GM18517 (cell line): ENCODE measurements at regions not wholly inside any gene's neighbourhood (a gene's known extent, or its start where the extent isn't known, plus 50 kb on each side); places are given as distances from the start of the nearest gene placed in this dataset.
"Not testable (repeated sequence)": the region's sequence is repeated elsewhere in the genome, so short reads cannot be mapped to it uniquely, and the experiment has no call there.

Source experiments
- ATAC-seq: cut with Tn5 transposase; IDR thresholded peaks from one replicate; pipeline ENCODE4 v1.9.1; 2021; ENCODE audit warnings: mild to moderate bottlenecking, moderate library complexity; ENCODE audit not compliant: unreplicated experiment

- no peak for ATAC-seq
These were observed 115.3 kb upstream of the NDUFV2 start for GRCh38 chr18:8987241-8987640.

DNA sequence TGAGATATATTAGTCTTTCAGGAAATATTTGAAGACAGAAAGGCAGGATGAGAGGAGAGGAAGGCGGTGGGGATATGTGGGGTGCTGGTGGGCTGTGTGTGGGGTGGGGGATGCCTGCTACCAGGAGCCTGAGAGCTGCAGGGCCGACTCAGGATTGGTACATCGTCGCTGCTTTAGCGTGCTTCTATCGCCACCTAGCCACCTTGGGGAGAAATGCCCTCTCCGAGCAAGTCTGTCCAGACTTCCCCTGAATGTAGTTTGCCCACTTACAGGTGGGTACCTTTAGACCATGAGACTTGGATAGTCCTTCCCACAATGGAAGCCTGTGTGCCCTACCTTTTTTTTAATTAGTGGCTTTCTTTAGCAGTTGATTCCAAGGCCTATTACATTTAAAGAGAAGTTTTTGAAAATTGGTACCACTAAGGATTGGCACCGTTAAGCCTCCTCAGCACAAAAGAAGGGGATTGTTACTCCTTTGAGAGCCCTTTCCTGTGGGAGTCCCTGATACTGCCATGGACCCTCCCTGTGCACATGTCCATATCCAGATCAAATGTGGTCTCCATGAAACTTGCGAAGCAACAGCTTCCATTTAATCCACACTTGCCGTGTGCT is 114.1 kb upstream of the NDUFV2 start:
- peak; percentile 61 for ATAC-seq

GRCh38 chr18:8989017-8989416 is 113.5 kb upstream of the NDUFV2 start:
- no peak for ATAC-seq

DNA sequence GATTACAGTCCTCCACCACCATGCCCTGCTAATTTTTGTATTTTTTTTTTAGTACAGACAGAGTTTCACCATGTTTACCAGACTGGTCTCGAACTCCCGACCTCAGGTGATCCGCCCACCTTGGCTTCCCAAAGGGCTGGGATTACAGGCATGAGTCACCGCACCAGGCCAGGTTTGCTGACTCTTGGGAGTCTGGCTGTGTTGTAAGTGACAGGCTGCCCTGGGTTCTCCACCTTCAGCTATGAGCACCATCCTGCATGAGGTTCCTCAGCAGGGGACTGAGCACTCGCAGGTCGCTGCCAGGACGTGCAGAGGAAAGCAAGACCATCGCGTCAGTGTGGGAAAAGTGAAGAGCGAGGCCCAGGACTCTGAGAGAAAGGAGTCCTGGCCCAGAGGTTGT is 112.6 kb upstream of the NDUFV2 start:
- no peak for ATAC-seq

DNA sequence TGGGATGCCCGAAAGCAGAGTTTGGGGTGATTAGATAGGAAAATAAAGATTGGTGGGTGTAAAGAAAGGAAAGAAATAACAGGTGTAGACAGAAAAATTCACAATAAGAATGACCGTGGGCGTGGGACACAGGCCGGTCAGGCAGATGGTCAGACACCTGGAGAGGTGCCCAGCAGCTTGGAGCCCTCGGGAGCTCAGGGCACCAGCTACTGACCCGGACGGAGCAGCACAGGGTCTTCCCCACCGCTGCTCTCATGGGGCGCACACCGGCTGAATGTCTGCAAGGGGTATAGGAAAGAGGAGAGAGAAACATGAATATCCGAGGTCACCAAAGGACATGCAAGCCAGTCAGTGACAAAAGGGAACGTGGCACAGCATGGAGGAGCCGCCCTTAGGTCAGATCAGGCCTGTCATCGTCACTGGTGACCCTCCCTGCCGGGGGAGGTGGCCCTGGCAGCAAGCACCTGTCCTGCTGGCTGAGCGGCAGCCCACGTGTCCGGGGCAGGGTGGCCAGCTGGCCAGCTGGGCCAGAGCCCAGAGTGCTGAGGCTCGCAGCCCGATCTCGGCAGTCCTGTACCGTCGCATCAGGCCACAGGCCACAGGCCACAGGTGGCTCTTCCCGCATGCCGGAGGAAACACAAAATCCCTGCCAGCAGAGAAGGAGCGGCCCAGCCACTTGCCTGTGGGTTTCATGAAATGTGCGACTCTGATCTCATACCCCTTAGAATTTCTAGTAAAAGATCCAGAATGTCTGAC is 112.0 kb upstream of the NDUFV2 start:
- no peak for ATAC-seq

GRCh38 chr18:8991155-8991554 is 111.3 kb upstream of the NDUFV2 start:
- ATAC-seq: no peak

DNA sequence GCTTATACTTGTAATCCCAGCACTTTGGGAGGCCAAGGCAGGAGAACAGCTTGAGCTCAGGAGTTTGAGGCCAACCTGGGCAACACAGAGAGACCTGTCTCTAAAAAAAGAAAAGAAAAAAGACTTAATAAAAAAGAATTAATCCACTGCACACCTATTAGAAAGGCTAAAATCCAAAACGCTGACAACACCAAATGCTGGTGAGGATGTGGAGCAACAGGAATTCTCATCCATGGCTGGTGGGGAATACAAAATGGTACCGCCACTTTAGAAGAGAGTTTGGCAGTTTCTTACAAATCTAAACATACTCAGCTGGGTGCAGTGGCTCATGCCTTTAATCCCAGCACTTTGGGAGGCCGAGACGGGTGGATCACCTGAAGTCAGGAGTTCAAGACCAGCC is 110.0 kb upstream of the NDUFV2 start:
- ATAC-seq: not testable (repeated sequence)

DNA sequence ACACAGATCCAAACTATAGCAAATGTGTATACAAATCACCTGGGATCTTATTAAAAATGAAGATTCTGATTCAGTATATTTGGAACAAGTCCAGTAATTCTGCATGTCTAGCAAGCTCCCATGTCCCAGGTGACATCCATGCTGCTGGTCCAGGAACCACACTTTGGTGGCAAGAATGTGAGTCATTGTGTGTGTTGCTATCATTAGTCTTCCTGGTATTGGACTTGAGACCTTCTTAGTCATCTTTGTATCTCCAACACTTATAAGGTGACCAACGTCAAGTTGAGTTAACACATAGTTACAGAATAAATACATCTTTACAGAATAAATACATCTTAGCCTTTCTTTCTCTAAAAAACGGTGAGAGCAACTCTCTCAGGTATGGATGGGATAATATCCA is 107.9 kb upstream of the NDUFV2 start:
- no peak for ATAC-seq

GRCh38 chr18:8995096-8995495 is 107.4 kb upstream of the NDUFV2 start:
- ATAC-seq: no peak

DNA sequence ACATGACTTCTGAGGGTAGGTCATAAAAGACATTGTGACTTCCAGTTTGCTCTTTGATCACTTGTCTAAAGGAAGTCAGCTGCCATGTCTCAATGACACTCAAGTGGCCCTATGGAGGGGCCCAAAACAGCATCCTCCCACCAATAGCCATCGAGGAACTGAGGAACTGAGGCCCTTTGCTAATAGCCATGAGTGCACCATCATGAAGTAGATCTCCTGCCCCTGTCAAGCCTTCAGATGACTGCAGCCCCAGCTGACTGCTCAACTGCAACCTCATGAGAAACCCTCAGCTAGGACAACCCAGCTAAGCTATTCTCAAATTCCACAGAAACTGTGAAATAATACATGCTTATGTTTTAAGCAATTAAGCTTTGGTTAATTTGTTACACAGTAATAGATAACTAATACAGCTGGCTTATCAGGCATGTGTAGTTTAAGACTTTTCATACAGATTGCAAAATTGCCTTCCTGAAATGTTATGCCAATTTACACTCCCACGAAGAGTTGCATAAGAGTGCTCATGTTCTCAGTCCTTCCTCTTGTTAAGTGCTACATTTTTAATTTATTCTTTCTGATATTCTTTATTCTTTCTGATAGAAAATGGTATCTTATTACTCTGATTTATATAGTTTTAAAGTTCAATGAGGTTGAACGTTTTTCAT is 105.6 kb upstream of the NDUFV2 start:
- no peak for ATAC-seq

DNA sequence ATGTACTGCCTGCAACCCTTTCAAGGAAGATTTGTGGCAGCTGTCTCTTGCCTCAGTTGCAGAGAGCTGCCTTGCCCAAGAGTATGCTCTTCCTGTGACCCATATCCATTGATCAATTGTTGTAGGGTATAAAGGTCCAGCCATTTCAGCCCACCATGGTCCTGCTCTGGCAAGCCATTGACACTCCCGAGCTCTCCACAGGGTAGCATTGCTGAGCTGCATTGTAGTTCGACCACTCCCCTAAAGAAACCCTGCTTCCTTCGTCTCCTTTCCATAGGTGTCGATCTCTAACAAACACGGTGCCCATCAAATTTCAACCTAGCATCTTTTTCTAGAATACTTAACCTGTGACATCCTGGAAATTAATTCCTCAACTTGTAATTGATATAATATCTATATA is 104.9 kb upstream of the NDUFV2 start:
- ATAC-seq: no peak

- ATAC-seq: no peak
These were observed 103.8 kb upstream of the NDUFV2 start for GRCh38 chr18:8998481-8999217.

- no peak for ATAC-seq
These were observed 102.6 kb upstream of the NDUFV2 start for GRCh38 chr18:8999872-9000271.

DNA sequence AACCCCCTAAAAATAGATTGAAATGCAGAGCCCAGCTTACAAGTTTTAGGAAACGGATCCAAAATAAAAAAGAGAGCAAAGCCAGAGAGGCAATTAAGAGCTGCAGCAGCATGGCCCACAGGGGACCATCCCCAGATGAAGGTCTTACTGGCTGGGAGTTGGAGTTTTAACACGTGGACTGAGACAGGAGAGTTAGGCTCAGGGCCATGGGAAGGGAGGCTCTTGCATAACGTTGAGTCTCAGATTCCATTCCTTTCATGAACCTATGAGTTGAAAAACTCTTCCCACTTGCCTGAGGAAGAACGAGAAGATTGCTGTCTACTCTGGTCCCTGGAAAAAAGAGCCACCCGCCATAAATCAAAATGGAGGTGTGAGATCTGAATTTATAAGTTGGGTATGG is 101.8 kb upstream of the NDUFV2 start:
- ATAC-seq: no peak

- no peak for ATAC-seq
These were observed 101.3 kb upstream of the NDUFV2 start for GRCh38 chr18:9001209-9001608.

DNA sequence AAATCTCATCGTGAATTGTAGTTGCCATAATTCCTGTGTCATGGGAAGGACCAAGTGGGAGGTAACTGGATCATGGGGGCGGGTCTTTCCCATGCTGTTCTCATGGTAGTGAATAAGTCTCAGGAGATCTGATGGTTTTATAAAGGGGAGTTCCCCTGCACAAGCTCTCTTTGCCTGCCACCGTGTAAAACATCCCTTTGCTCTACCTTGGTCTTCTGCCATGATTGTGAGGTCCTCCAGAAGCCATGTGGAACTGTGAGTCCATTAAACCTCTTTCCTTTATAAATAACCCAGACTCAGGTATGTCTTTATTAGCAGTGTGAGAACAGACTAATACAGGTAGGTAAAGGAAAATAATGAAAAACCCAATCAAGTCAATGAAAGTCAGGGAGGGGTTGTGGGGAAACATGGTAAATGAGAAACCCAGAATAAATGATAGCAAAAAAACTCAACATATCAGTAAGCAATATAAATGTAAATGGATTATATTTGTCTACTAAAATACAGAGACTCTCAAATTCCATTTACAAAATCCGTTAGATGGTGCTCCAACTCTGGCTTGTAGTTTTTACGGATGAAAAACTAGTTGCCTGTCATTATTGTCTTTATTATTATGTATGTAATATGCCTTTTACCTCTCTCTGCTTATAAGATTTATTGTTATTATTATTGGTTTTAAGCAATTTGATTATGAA is 98.9 kb upstream of the NDUFV2 start:
- no peak for ATAC-seq

DNA sequence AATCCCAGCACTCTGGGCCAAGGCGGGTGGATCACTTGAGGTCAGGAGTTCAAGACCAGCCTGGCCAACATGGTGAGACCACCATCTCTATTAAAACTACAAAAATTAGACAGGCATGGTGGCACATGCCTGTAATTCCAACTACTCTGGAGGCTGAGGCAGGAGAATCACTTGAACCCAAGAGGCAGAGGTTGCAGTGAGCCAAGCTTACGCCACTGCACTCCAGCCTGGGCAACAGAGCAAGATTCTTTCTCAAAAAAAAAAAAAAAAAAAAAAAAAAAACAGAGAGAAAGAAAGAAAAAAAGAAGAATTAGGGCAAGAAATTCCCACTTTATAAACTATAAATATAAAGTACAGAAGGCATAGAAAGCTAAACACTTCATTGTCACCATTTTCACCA is 98.2 kb upstream of the NDUFV2 start:
- ATAC-seq: not testable (repeated sequence)

DNA sequence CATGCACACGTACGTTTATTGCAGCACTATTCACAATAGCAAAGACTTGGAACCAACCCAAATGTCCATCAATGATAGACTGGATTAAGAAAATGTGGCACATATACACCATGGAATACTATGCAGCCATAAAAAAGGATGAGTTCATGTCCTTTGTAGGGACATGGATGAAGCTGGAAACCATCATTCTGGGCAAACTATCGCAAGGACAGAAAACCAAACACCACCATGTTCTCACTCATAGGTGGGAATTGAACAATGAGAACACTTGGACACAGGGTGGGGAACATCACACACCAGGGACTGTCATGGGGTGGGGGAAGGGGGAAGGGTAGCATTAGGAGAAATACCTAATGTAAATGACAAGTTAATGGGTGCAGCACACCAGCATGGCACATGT is 94.8 kb upstream of the NDUFV2 start:
- ATAC-seq: not testable (repeated sequence)

DNA sequence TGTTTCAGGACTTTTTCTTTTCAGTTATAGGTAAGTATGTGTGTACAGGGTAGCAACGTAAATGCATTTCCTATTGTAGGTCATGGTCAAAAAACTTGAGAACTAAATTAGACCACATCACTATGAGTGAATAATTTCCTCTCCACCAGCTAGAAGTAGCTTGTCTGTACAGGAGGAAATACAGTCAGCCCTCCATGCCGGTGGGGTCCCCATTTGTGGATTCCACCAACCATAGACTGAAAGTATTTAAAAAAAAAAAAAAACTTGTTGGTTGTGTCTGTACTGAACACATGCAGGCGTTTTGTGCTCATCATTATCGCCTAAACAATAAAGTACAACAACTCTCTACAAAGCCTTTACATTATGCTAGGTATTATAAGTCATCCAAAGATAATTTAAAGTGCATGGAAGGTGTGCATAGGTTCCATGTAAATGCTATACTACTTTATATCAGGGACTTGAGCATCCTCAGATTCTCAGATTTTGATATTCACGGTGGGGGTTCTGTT is 94.2 kb upstream of the NDUFV2 start:
- no peak for ATAC-seq

GRCh38 chr18:9008709-9009635 is 93.5 kb upstream of the NDUFV2 start:
- ATAC-seq: no peak
